K562 (cell line): ENCODE measurements at regions not wholly inside any gene's neighbourhood (a gene's known extent, or its start where the extent isn't known, plus 50 kb on each side); places are given as distances from the start of the nearest gene placed in this dataset.

Source experiments
- ATF6 ChIP-seq: sonication (generic); formaldehyde crosslinking; IDR thresholded peaks from 2 replicates; pipeline ENCODE4 v1.4.0; 2020; ENCODE audit warnings: mild to moderate bottlenecking, missing genetic modification reagents
- CGGBP1 ChIP-seq: fragments of 250-450 bp; sonication (Bioruptor Pico); IDR thresholded peaks from 2 replicates; pipeline ENCODE4 v1.9.0; 2021; ENCODE audit warnings: mild to moderate bottlenecking
- E4F1 ChIP-seq: fragments of 250-450 bp; sonication (Bioruptor Pico); IDR thresholded peaks from 2 replicates; pipeline ENCODE4 v1.5.0; 2021; ENCODE audit warnings: mild to moderate bottlenecking, borderline replicate concordance
- ELK1 ChIP-seq: sonication (generic); formaldehyde crosslinking; IDR thresholded peaks from 2 replicates; pipeline ENCODE4 v1.8.1; 2022; ENCODE audit warnings: missing genetic modification reagents
- GABPB2 ChIP-seq: fragments of 250-450 bp; sonication (Bioruptor Pico); conservative IDR thresholded peaks from 2 replicates; pipeline ENCODE4 v1.5.1; 2021; ENCODE audit warnings: mild to moderate bottlenecking
- KLF6 ChIP-seq: fragments of 250-450 bp; sonication (Bioruptor Pico); IDR thresholded peaks from 2 replicates; pipeline ENCODE4 v1.4.0; 2020; ENCODE audit warnings: mild to moderate bottlenecking, moderate library complexity, borderline replicate concordance
- NR4A1 ChIP-seq, 2 experiments: fragments of 250-450 bp in 1 of 2; fragments of 450-650 bp in 1 of 2; sonication (Bioruptor Pico) in 1 of 2; IDR thresholded peaks; 2 replicates each; pipeline versions ENCODE4 v1.4.0 to v1.6.1; 2016 to 2020; ENCODE audit warnings: mild to moderate bottlenecking in 2 of 2, missing compliant biosample characterization in 1 of 2, missing genetic modification characterization in 1 of 2, moderate library complexity in 1 of 2
- PYGO2 ChIP-seq: fragments of 450-650 bp; IDR thresholded peaks from 2 replicates; pipeline ENCODE4 v1.6.1; 2016; ENCODE audit warnings: mild to moderate bottlenecking, missing genetic modification characterization, moderate library complexity, missing compliant biosample characterization
- RBM17 ChIP-seq: fragments of 200-400 bp; formaldehyde crosslinking; IDR thresholded peaks from 2 replicates; pipeline ENCODE4 v1.6.1; 2017; ENCODE audit warnings: low read depth, mild to moderate bottlenecking, low read length, borderline replicate concordance
- TFE3 ChIP-seq: fragments of 450-650 bp; formaldehyde crosslinking; IDR thresholded peaks from 2 replicates; pipeline ENCODE4 v1.4.0; 2020; ENCODE audit warnings: mild to moderate bottlenecking, mixed read lengths
- ZBTB1 ChIP-seq: sonication (generic); formaldehyde crosslinking; IDR thresholded peaks from 2 replicates; pipeline ENCODE4 v1.8.1; 2023; ENCODE audit warnings: missing genetic modification reagents, low read depth, mild to moderate bottlenecking, borderline replicate concordance
- ZC3H8 ChIP-seq: fragments of 450-650 bp; IDR thresholded peaks from 2 replicates; pipeline ENCODE4 v1.6.1; 2017
- ZNF316 ChIP-seq: fragments of 450-650 bp; IDR thresholded peaks from 2 replicates; pipeline ENCODE4 v1.6.1; 2016
- ZNF609 ChIP-seq: sonication (generic); formaldehyde crosslinking; IDR thresholded peaks from 2 replicates; pipeline ENCODE4 v1.8.1; 2023; ENCODE audit warnings: missing genetic modification reagents, mild to moderate bottlenecking, borderline replicate concordance

GRCh38 chr6:105896052-105896820 is 189.9 kb upstream of the PRDM1 start (continued):
- no peak for TF ChIP-seq ATF6
- TF ChIP-seq TFE3 = no peak
- TF ChIP-seq ZNF316 = no peak
- no peak for TF ChIP-seq PYGO2
- TF ChIP-seq ZBTB1 = no peak
- TF ChIP-seq CGGBP1 (CRISPR knock-in tag) = no peak
- no peak for TF ChIP-seq ZC3H8
- TF ChIP-seq RBM17 = no peak
- no peak for TF ChIP-seq KLF6
- TF ChIP-seq E4F1 (CRISPR knock-in tag) = no peak
- no peak for TF ChIP-seq GABPB2 (CRISPR knock-in tag)
- TF ChIP-seq ZNF609 (CRISPR knock-in tag) = no peak
- TF ChIP-seq NR4A1 (CRISPR knock-in tag; IDR thresholded peaks at IDR 0.05) = no peak
- TF ChIP-seq NR4A1 (tag; IDR thresholded peaks at IDR 0.05) = no peak
- no peak for TF ChIP-seq ELK1 (CRISPR knock-in tag)
